Inflammatory macrophage treated with lipopolysaccharide for 1 hour (primary cell): ENCODE measurements at regions not wholly inside any gene's neighbourhood (a gene's known extent, or its start where the extent isn't known, plus 50 kb on each side); places are given as distances from the start of the nearest gene placed in this dataset.

Source experiments
- DNase-seq, 2 donors: peaks; one replicate each; pipeline ENCODE4 v3.0.0-alpha.2; 2020 to 2022

- DNase-seq: no peak
Measured at GRCh38 chr14:58850011-58850410, 212.2 kb downstream of the DACT1 start.

- DNase-seq: no peak
Measured at GRCh38 chr14:58861586-58861985, 223.8 kb downstream of the DACT1 start.

GRCh38 chr14:58862416-58863160 lies 224.8 kb downstream of the DACT1 start:
- no peak for DNase-seq

- DNase-seq: no peak
Measured at GRCh38 chr14:58863661-58864345, 226.0 kb downstream of the DACT1 start.

GRCh38 chr14:58864751-58865513 lies 227.2 kb downstream of the DACT1 start:
- peak in 1 of 2 donors; percentile 21 for DNase-seq

- peak; percentile 4 to 30 for DNase-seq
Measured at GRCh38 chr14:58865514-58866281, 227.9 kb downstream of the DACT1 start.

GRCh38 chr14:58866391-58866790 lies 228.6 kb downstream of the DACT1 start:
- peak; percentile 4 for DNase-seq

GRCh38 chr14:58870961-58871360 lies 233.2 kb downstream of the DACT1 start:
- DNase-seq: no peak

GRCh38 chr14:58871573-58871972 lies 233.8 kb downstream of the DACT1 start:
- DNase-seq: peak in 1 of 2 donors; percentile 4

- peak in 1 of 2 donors; percentile 16 for DNase-seq
Measured at GRCh38 chr14:58872061-58872460, 234.3 kb downstream of the DACT1 start.

- no peak for DNase-seq
Measured at GRCh38 chr14:58873228-58873953, 235.6 kb downstream of the DACT1 start.

- no peak for DNase-seq
Measured at GRCh38 chr14:58875613-58876012, 237.9 kb downstream of the DACT1 start.

GRCh38 chr14:58876608-58877007 lies 238.8 kb downstream of the DACT1 start:
- DNase-seq: no peak

GRCh38 chr14:58878439-58879139 lies 240.8 kb downstream of the DACT1 start:
- no peak for DNase-seq

- no peak for DNase-seq
Measured at GRCh38 chr14:58881433-58881832, 243.7 kb downstream of the DACT1 start.

- DNase-seq: no peak
Measured at GRCh38 chr14:58882577-58883018, 244.8 kb downstream of the DACT1 start.

- no peak for DNase-seq
Measured at GRCh38 chr14:58884442-58884841, 246.7 kb downstream of the DACT1 start.

GRCh38 chr14:58887931-58888330 lies 250.2 kb downstream of the DACT1 start:
- DNase-seq: no peak

GRCh38 chr14:58898655-58899316 lies 261.0 kb downstream of the DACT1 start:
- DNase-seq: peak in 1 of 2 donors; percentile 1

GRCh38 chr14:58899317-58899713 lies 261.6 kb downstream of the DACT1 start:
- DNase-seq: no peak

- DNase-seq: no peak
Measured at GRCh38 chr14:58901826-58902225, 264.1 kb downstream of the DACT1 start.
